C4-2B (cell line): ENCODE measurements at regions not wholly inside any gene's neighbourhood (a gene's known extent, or its start where the extent isn't known, plus 50 kb on each side); places are given as distances from the start of the nearest gene placed in this dataset.

ENCODE experiments used
- CTCF ChIP-seq: fragments of 450-650 bp; conservative IDR thresholded peaks from 2 replicates; pipeline ENCODE4 v1.5.1; 2017; ENCODE audit warnings: mild to moderate bottlenecking
- ZFX ChIP-seq: fragments of 450-650 bp; IDR thresholded peaks from 2 replicates; pipeline ENCODE4 v1.6.1; 2017

GRCh38 chr4:66225539-66225938 lies 555.2 kb upstream of the EPHA5 start:
- TF ChIP-seq CTCF: no peak
- TF ChIP-seq ZFX: no peak
